Activated naive CD4-positive, alpha-beta T cell treated with anti-CD3 and anti-CD28 coated beads, Interleukin-2, amount 50 U/mL, for 24 hours (primary cell): ENCODE measurements at regions not wholly inside any gene's neighbourhood (a gene's known extent, or its start where the extent isn't known, plus 50 kb on each side); places are given as distances from the start of the nearest gene placed in this dataset.
"Not testable (repeated sequence)": the region's sequence is repeated elsewhere in the genome, so short reads cannot be mapped to it uniquely, and the experiment has no call there.

Experiments
- H3K27ac Mint-ChIP-seq: one replicate; pipeline ENCODE4 v1.8.0; 2021; ENCODE audit warnings: mild to moderate bottlenecking, mixed read lengths
- H3K27me3 Mint-ChIP-seq: one replicate; pipeline ENCODE4 v1.8.0; 2021; ENCODE audit warnings: mixed read lengths
- H3K36me3 Mint-ChIP-seq: one replicate; pipeline ENCODE4 v1.8.0; 2021; ENCODE audit warnings: mixed read lengths
- H3K4me1 Mint-ChIP-seq: one replicate; pipeline ENCODE4 v1.8.0; 2021; ENCODE audit warnings: mixed read lengths
- H3K4me3 Mint-ChIP-seq: one replicate; pipeline ENCODE4 v1.8.0; 2021; ENCODE audit warnings: mild to moderate bottlenecking, mixed read lengths
- H3K9me3 Mint-ChIP-seq: one replicate; pipeline ENCODE4 v1.8.0; 2021; ENCODE audit warnings: mixed read lengths

- H3K9me3 Mint-ChIP-seq = no peaks in the 10 kb centered on the region
- H3K27me3 Mint-ChIP-seq = no peaks in the 10 kb centered on the region
- no peaks in the 10 kb centered on the region for H3K36me3 Mint-ChIP-seq
- H3K4me1 Mint-ChIP-seq = no peaks in the 10 kb centered on the region
- no peak overlapping the region for H3K27ac Mint-ChIP-seq
- H3K4me3 Mint-ChIP-seq = no peak overlapping the region
Observed at GRCh38 chr6:106870069-106870468, 104.5 kb downstream of the CD24 start.

GRCh38 chr6:106869203-106869602 lies 105.3 kb downstream of the CD24 start:
- H3K4me3 Mint-ChIP-seq = no peak overlapping the region
- H3K9me3 Mint-ChIP-seq = no peaks in the 10 kb centered on the region
- H3K27me3 Mint-ChIP-seq = no peaks in the 10 kb centered on the region
- H3K36me3 Mint-ChIP-seq = no peaks in the 10 kb centered on the region
- no peaks in the 10 kb centered on the region for H3K4me1 Mint-ChIP-seq
- no peak overlapping the region for H3K27ac Mint-ChIP-seq

GRCh38 chr6:106866875-106867658 lies 107.5 kb downstream of the CD24 start:
- no peak overlapping the region for H3K27ac Mint-ChIP-seq

GRCh38 chr6:106862858-106863257 lies 111.7 kb downstream of the CD24 start:
- no peaks in the 10 kb centered on the region for H3K4me1 Mint-ChIP-seq
- H3K27ac Mint-ChIP-seq = no peak overlapping the region
- no peaks in the 10 kb centered on the region for H3K36me3 Mint-ChIP-seq
- H3K9me3 Mint-ChIP-seq = no peaks in the 10 kb centered on the region
- no peak overlapping the region for H3K4me3 Mint-ChIP-seq
- no peaks in the 10 kb centered on the region for H3K27me3 Mint-ChIP-seq

More at GRCh38 chr6:106866875-106867658, 107.5 kb downstream of the CD24 start:
- Mint-ChIP-seq H3K4me1 (no peaks in the 10 kb centered on the region), H3K4me3 (no peak overlapping the region), H3K36me3 (no peaks in the 10 kb centered on the region), H3K9me3 (no peaks in the 10 kb centered on the region), H3K27me3 (no peaks in the 10 kb centered on the region)

- no peaks in the 10 kb centered on the region for H3K36me3 Mint-ChIP-seq
Observed at GRCh38 chr6:106860940-106861339, 113.6 kb downstream of the CD24 start.

GRCh38 chr6:106858653-106859092 lies 115.9 kb downstream of the CD24 start:
- Mint-ChIP-seq H3K36me3 (no peaks in the 10 kb centered on the region), H3K4me1 (no peaks in the 10 kb centered on the region), H3K9me3 (no peaks in the 10 kb centered on the region), H3K4me3 (no peak overlapping the region), H3K27ac (no peak overlapping the region), H3K27me3 (peaks cover 6% of the 10 kb centered on the region)

More at GRCh38 chr6:106860940-106861339, 113.6 kb downstream of the CD24 start:
- H3K9me3 Mint-ChIP-seq = no peaks in the 10 kb centered on the region
- no peaks in the 10 kb centered on the region for H3K4me1 Mint-ChIP-seq
- H3K4me3 Mint-ChIP-seq = no peak overlapping the region
- H3K27ac Mint-ChIP-seq = no peak overlapping the region
- H3K27me3 Mint-ChIP-seq = no peaks in the 10 kb centered on the region

GRCh38 chr6:106857771-106858652 lies 116.5 kb downstream of the CD24 start:
- H3K27ac Mint-ChIP-seq = no peak overlapping the region
- H3K36me3 Mint-ChIP-seq = no peaks in the 10 kb centered on the region
- peaks cover 6% of the 10 kb centered on the region for H3K27me3 Mint-ChIP-seq
- no peaks in the 10 kb centered on the region for H3K9me3 Mint-ChIP-seq
- H3K4me1 Mint-ChIP-seq = no peaks in the 10 kb centered on the region
- H3K4me3 Mint-ChIP-seq = no peak overlapping the region

GRCh38 chr6:106857310-106857709 lies 117.2 kb downstream of the CD24 start:
- H3K9me3 Mint-ChIP-seq, H3K4me1 Mint-ChIP-seq, H3K36me3 Mint-ChIP-seq, H3K27me3 Mint-ChIP-seq, H3K4me3 Mint-ChIP-seq, H3K27ac Mint-ChIP-seq: not testable (repeated sequence)

GRCh38 chr6:106856227-106856874 lies 118.2 kb downstream of the CD24 start:
- Mint-ChIP-seq H3K4me1 (no peaks in the 10 kb centered on the region), H3K27ac (no peak overlapping the region), H3K36me3 (no peaks in the 10 kb centered on the region), H3K27me3 (peaks cover 9% of the 10 kb centered on the region), H3K4me3 (no peak overlapping the region), H3K9me3 (no peaks in the 10 kb centered on the region)

GRCh38 chr6:106855117-106855516 lies 119.4 kb downstream of the CD24 start:
- Mint-ChIP-seq H3K9me3 (no peaks in the 10 kb centered on the region), H3K36me3 (no peaks in the 10 kb centered on the region), H3K27ac (no peak overlapping the region), H3K4me1 (no peaks in the 10 kb centered on the region), H3K27me3 (peaks cover 9% of the 10 kb centered on the region), H3K4me3 (no peak overlapping the region)

- peaks cover 7% of the 10 kb centered on the region for H3K27me3 Mint-ChIP-seq
Observed at GRCh38 chr6:106849676-106850332, 124.7 kb downstream of the CD24 start.

GRCh38 chr6:106849120-106849519 lies 125.4 kb downstream of the CD24 start:
- no peaks in the 10 kb centered on the region for H3K36me3 Mint-ChIP-seq
- peaks cover 3% of the 10 kb centered on the region for H3K27me3 Mint-ChIP-seq
- H3K4me3 Mint-ChIP-seq = no peak overlapping the region
- no peaks in the 10 kb centered on the region for H3K4me1 Mint-ChIP-seq
- H3K9me3 Mint-ChIP-seq = no peaks in the 10 kb centered on the region
- no peak overlapping the region for H3K27ac Mint-ChIP-seq

More at GRCh38 chr6:106849676-106850332, 124.7 kb downstream of the CD24 start:
- Mint-ChIP-seq H3K9me3 (no peaks in the 10 kb centered on the region), H3K27ac (peak overlapping the region; percentile 17), H3K4me1 (no peaks in the 10 kb centered on the region), H3K36me3 (no peaks in the 10 kb centered on the region), H3K4me3 (no peak overlapping the region)

GRCh38 chr6:106847116-106847515 lies 127.4 kb downstream of the CD24 start:
- Mint-ChIP-seq H3K9me3 (no peaks in the 10 kb centered on the region), H3K27me3 (peaks cover 3% of the 10 kb centered on the region), H3K27ac (no peak overlapping the region), H3K36me3 (no peaks in the 10 kb centered on the region), H3K4me1 (no peaks in the 10 kb centered on the region), H3K4me3 (no peak overlapping the region)

- Mint-ChIP-seq H3K36me3 (no peaks in the 10 kb centered on the region), H3K27me3 (peaks cover 6% of the 10 kb centered on the region), H3K9me3 (no peaks in the 10 kb centered on the region), H3K27ac (no peak overlapping the region), H3K4me3 (no peak overlapping the region), H3K4me1 (no peaks in the 10 kb centered on the region)
Observed at GRCh38 chr6:106844930-106845329, 129.6 kb downstream of the CD24 start.

GRCh38 chr6:106832766-106833510 lies 141.6 kb downstream of the CD24 start:
- peaks cover 5% of the 10 kb centered on the region for H3K9me3 Mint-ChIP-seq
- no peak overlapping the region for H3K4me3 Mint-ChIP-seq
- H3K27ac Mint-ChIP-seq = no peak overlapping the region
- no peaks in the 10 kb centered on the region for H3K4me1 Mint-ChIP-seq
- H3K36me3 Mint-ChIP-seq = no peaks in the 10 kb centered on the region
- peaks cover 10% of the 10 kb centered on the region for H3K27me3 Mint-ChIP-seq
